Naive thymus-derived CD4-positive, alpha-beta T cell (primary cell): ENCODE measurements at regions not wholly inside any gene's neighbourhood (a gene's known extent, or its start where the extent isn't known, plus 50 kb on each side); places are given as distances from the start of the nearest gene placed in this dataset.

Source experiments
- ATAC-seq: fragments of 150-1000 bp; cut with Tn5 transposase; 2 replicates; pipeline ENCODE4 v1.10.0; 2021; ENCODE audit warnings: mild to moderate bottlenecking, moderate library complexity
- CTCF ChIA-PET: fragments of 350-600 bp; sonication (Branson Sonifier 250); formaldehyde crosslinking; loops from one replicate; lab custom pipeline; 2021; ENCODE audit warnings: antibody characterized with exemption; lab: Charles Lee
- POLR2A ChIA-PET: fragments of 350-600 bp; sonication (Branson Sonifier 250); formaldehyde crosslinking; loops from one replicate; lab custom pipeline; 2021; ENCODE audit warnings: antibody characterized with exemption, inconsistent platforms; lab: Charles Lee
- DNase-seq, 9 donors: peaks; one replicate each; pipeline versions ENCODE4 v3.0.0 to v3.0.0-alpha.2; 2020 to 2022; ENCODE audit warnings: mixed read lengths in 1 of 9
- H3K27ac ChIP-seq: one replicate; pipeline ENCODE4 v1.7.0; 2013; ENCODE audit warnings: mild to moderate bottlenecking, low read depth, low read length, moderate library complexity
- H3K27me3 ChIP-seq, 2 donors: one replicate each; pipeline ENCODE4 v1.7.0; 2013; ENCODE audit warnings: low read length in 2 of 2, mild to moderate bottlenecking in 2 of 2, moderate library complexity in 2 of 2; ENCODE audit not compliant: control insufficient read depth in 2 of 2, insufficient read depth in 2 of 2
- H3K36me3 ChIP-seq, 3 experiments: 1 replicate in 2 of 3; 2 replicates in 1 of 3; pipeline ENCODE4 v1.7.0; 2013; ENCODE audit warnings: low read length in 3 of 3, mild to moderate bottlenecking in 3 of 3, moderate library complexity in 1 of 3; ENCODE audit not compliant: insufficient read depth in 3 of 3, control insufficient read depth in 2 of 3
- H3K4me1 ChIP-seq, 2 donors: one replicate each; pipeline ENCODE4 v1.7.0; 2013; ENCODE audit warnings: low read length in 2 of 2, mild to moderate bottlenecking in 2 of 2, moderate library complexity in 1 of 2; ENCODE audit not compliant: control insufficient read depth in 2 of 2, insufficient read depth in 2 of 2
- H3K4me3 ChIP-seq: 2 replicates; pipeline ENCODE4 v1.7.0; 2013; ENCODE audit warnings: mild to moderate bottlenecking, low read length
- H3K9me3 ChIP-seq, 3 experiments: 1 replicate in 2 of 3; 2 replicates in 1 of 3; pipeline ENCODE4 v1.7.0; 2013; ENCODE audit warnings: low read length in 3 of 3; ENCODE audit not compliant: control insufficient read depth in 2 of 3
- H3K27ac Mint-ChIP-seq, 9 donors: one replicate each; pipeline ENCODE4 v1.8.0; 2020 to 2022; ENCODE audit warnings: mixed read lengths in 9 of 9, mild to moderate bottlenecking in 8 of 9, moderate library complexity in 5 of 9, inconsistent platforms in 2 of 9
- H3K27me3 Mint-ChIP-seq, 5 donors: one replicate each; pipeline ENCODE4 v1.8.0; 2021 to 2022; ENCODE audit warnings: mixed read lengths in 5 of 5, mild to moderate bottlenecking in 1 of 5
- H3K36me3 Mint-ChIP-seq, 5 donors: one replicate each; pipeline ENCODE4 v1.8.0; 2020 to 2022; ENCODE audit warnings: mixed read lengths in 5 of 5, mild to moderate bottlenecking in 3 of 5, inconsistent platforms in 1 of 5
- H3K4me1 Mint-ChIP-seq, 7 donors: one replicate each; pipeline ENCODE4 v1.8.0; 2020 to 2022; ENCODE audit warnings: mixed read lengths in 7 of 7, mild to moderate bottlenecking in 3 of 7, inconsistent platforms in 1 of 7
- H3K4me3 Mint-ChIP-seq, 10 donors: one replicate each; pipeline ENCODE4 v1.8.0; 2020 to 2022; ENCODE audit warnings: mild to moderate bottlenecking in 10 of 10, mixed read lengths in 10 of 10, moderate library complexity in 6 of 10, inconsistent platforms in 2 of 10
- H3K9me3 Mint-ChIP-seq, 11 donors: one replicate each; pipeline ENCODE4 v1.8.0; 2020 to 2022; ENCODE audit warnings: mixed read lengths in 11 of 11, mild to moderate bottlenecking in 4 of 11, inconsistent platforms in 1 of 11, moderate library complexity in 1 of 11
- intact Hi-C, 2 donors: fragments of 100-400 bp; cut with micrococcal nuclease; formaldehyde crosslinking; loops; one replicate each; pipeline ENCODE4 v1.15.1; 2023

GRCh38 chr11:119924017-119924416, 195.0 kb upstream of the NECTIN1 start:
- ChIA-PET CTCF (no interaction called here), POLR2A (no interaction called here)
- no peaks in the 10 kb centered on the region for H3K27me3 ChIP-seq
- H3K4me1 ChIP-seq = no peaks in the 10 kb centered on the region
- H3K4me3 Mint-ChIP-seq = no peak overlapping the region
- no peak overlapping the region for H3K27ac ChIP-seq
- intact Hi-C loops = no loop called here
- ATAC-seq (no peak), DNase-seq (no peak)
- H3K36me3 Mint-ChIP-seq = no peaks in the 10 kb centered on the region
- H3K9me3 ChIP-seq = no peaks in the 10 kb centered on the region
- no peaks in the 10 kb centered on the region for H3K4me1 Mint-ChIP-seq
- H3K4me3 ChIP-seq = no peak overlapping the region
- no peak overlapping the region for H3K27ac Mint-ChIP-seq
- H3K9me3 Mint-ChIP-seq = peaks cover 0 to 5% (median 0%) of the 10 kb centered on the region in 11 donors
- H3K27me3 Mint-ChIP-seq = peaks cover 0 to 45% (median 36%) of the 10 kb centered on the region in 5 donors
- H3K36me3 ChIP-seq = no peaks in the 10 kb centered on the region

GRCh38 chr11:119921571-119921970, 192.6 kb upstream of the NECTIN1 start:
- ChIA-PET CTCF (no interaction called here), POLR2A (no interaction called here)
- Mint-ChIP-seq H3K4me3 (no peak overlapping the region), H3K9me3 (peaks cover 0 to 5% (median 0%) of the 10 kb centered on the region in 11 donors), H3K27me3 (peaks cover 3 to 45% (median 34%) of the 10 kb centered on the region in 5 donors), H3K36me3 (no peaks in the 10 kb centered on the region), H3K4me1 (no peaks in the 10 kb centered on the region), H3K27ac (no peak overlapping the region)
- no peaks in the 10 kb centered on the region for H3K27me3 ChIP-seq
- H3K36me3 ChIP-seq = no peaks in the 10 kb centered on the region
- intact Hi-C loops = no loop called here
- ATAC-seq (no peak), DNase-seq (no peak)
- H3K27ac ChIP-seq = no peak overlapping the region
- no peaks in the 10 kb centered on the region for H3K9me3 ChIP-seq
- no peak overlapping the region for H3K4me3 ChIP-seq
- no peaks in the 10 kb centered on the region for H3K4me1 ChIP-seq

- POLR2A ChIA-PET = no interaction called here
- no peaks in the 10 kb centered on the region for H3K9me3 ChIP-seq
- Mint-ChIP-seq H3K27me3 (peaks cover 3 to 45% (median 34%) of the 10 kb centered on the region in 5 donors), H3K4me1 (no peaks in the 10 kb centered on the region), H3K9me3 (peaks cover 0 to 8% (median 0%) of the 10 kb centered on the region in 11 donors), H3K27ac (no peak overlapping the region), H3K4me3 (no peak overlapping the region), H3K36me3 (no peaks in the 10 kb centered on the region)
- ATAC-seq (no peak), DNase-seq (no peak)
- H3K27me3 ChIP-seq = no peaks in the 10 kb centered on the region
- no peaks in the 10 kb centered on the region for H3K36me3 ChIP-seq
- H3K4me1 ChIP-seq = no peaks in the 10 kb centered on the region
- H3K4me3 ChIP-seq = no peak overlapping the region
- intact Hi-C loops = no loop called here
- H3K27ac ChIP-seq = no peak overlapping the region
- CTCF ChIA-PET = no interaction called here
Observed at GRCh38 chr11:119920666-119921387, 191.8 kb upstream of the NECTIN1 start.

DNA sequence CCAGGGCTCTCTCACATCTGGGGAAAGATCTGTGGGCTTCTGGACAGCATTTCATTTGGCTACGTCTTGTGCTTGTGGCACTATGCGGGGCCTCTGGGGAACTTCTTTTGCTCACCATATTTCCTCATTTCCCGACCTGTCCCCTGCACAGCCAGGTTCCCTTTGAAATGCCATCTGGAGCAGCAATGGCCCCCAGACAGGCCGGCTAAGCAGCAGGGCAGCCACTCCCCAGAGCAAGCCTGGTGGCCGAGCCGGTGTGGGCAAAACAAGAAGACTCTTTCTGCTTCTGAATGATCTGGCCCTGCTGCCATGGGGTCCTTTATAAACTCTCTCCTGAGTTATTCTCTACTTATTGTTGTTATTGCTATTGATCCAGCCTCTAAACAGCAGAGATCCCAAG, 190.7 kb upstream of the NECTIN1 start:
- Histone ChIP-seq H3K4me1 (no peaks in the 10 kb centered on the region), H3K36me3 (no peaks in the 10 kb centered on the region), H3K9me3 (no peaks in the 10 kb centered on the region), H3K27ac (no peak overlapping the region), H3K4me3 (no peak overlapping the region), H3K27me3 (no peaks in the 10 kb centered on the region)
- DNase-seq (no peak), ATAC-seq (no peak)
- Mint-ChIP-seq H3K4me1 (no peaks in the 10 kb centered on the region), H3K27me3 (peaks cover 3 to 36% (median 25%) of the 10 kb centered on the region in 5 donors), H3K4me3 (no peak overlapping the region), H3K9me3 (peaks cover 0 to 10% (median 3%) of the 10 kb centered on the region in 11 donors), H3K36me3 (no peaks in the 10 kb centered on the region), H3K27ac (no peak overlapping the region)
- POLR2A ChIA-PET = no interaction called here
- CTCF ChIA-PET = no interaction called here
- intact Hi-C loops = no loop called here

DNA sequence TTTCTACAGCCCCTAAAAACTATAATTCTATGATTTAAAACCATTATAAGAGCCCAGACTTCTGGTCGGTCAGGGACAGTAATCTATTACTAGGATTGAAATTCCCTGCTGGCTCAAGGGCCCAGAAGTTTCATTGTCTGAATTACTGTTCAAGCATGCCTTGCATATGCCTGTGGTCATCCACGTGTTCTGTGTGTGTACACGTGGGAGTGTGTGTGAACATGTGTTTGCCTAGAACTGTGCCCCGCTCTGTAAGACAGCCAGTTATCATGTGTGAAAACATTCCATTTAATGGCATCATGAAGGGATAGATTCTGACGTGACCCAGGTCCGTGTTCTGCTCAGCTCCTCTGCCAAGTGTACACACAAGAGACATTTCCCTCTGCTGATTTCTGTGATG, 189.3 kb upstream of the NECTIN1 start:
- H3K27me3 ChIP-seq = no peaks in the 10 kb centered on the region
- no peak overlapping the region for H3K27ac ChIP-seq
- no peak for ATAC-seq
- H3K9me3 Mint-ChIP-seq = peaks cover 0 to 23% (median 6%) of the 10 kb centered on the region in 11 donors
- DNase-seq = no peak
- no peaks in the 10 kb centered on the region for H3K36me3 ChIP-seq
- no peaks in the 10 kb centered on the region for H3K4me1 Mint-ChIP-seq
- ChIA-PET POLR2A (no interaction called here), CTCF (no interaction called here)
- H3K4me3 ChIP-seq = no peak overlapping the region
- H3K4me3 Mint-ChIP-seq = no peak overlapping the region
- H3K9me3 ChIP-seq = no peaks in the 10 kb centered on the region
- intact Hi-C loops = no loop called here
- H3K36me3 Mint-ChIP-seq = no peaks in the 10 kb centered on the region
- no peaks in the 10 kb centered on the region for H3K4me1 ChIP-seq
- H3K27ac Mint-ChIP-seq = no peak overlapping the region
- H3K27me3 Mint-ChIP-seq = peaks cover 3 to 29% (median 21%) of the 10 kb centered on the region in 5 donors

DNA sequence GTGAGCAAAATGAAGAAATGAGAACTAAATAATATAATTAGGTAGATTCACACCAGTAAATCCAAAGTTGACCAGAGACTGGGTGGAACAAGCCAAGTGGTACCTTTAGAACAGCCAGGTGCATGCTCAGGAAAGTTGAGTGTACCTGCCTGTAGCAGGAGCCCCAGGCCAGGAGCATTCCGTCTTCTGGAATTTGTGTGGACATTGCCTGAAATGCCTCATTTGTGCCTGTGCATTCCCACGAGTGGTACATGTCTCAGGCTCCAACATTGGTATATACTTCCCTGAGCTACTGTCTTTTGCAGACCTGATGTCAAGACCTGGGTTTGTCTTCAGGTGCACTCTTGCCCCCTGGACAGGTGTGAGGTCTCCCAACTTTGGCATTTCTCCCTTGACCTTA, 187.6 kb upstream of the NECTIN1 start:
- Mint-ChIP-seq H3K36me3 (no peaks in the 10 kb centered on the region), H3K4me3 (no peak overlapping the region), H3K9me3 (peaks cover 0 to 23% (median 6%) of the 10 kb centered on the region in 11 donors), H3K27ac (no peak overlapping the region), H3K4me1 (no peaks in the 10 kb centered on the region), H3K27me3 (peaks cover 3 to 18% (median 7%) of the 10 kb centered on the region in 5 donors)
- no peaks in the 10 kb centered on the region for H3K9me3 ChIP-seq
- no peak for DNase-seq
- H3K4me3 ChIP-seq = no peak overlapping the region
- H3K4me1 ChIP-seq = no peaks in the 10 kb centered on the region
- H3K27ac ChIP-seq = no peak overlapping the region
- intact Hi-C loops = no loop called here
- CTCF ChIA-PET = no interaction called here
- no peaks in the 10 kb centered on the region for H3K27me3 ChIP-seq
- POLR2A ChIA-PET = no interaction called here
- H3K36me3 ChIP-seq = no peaks in the 10 kb centered on the region
- ATAC-seq = no peak

- H3K27ac ChIP-seq = no peak overlapping the region
- no peaks in the 10 kb centered on the region for H3K9me3 ChIP-seq
- no peak overlapping the region for H3K4me3 Mint-ChIP-seq
- H3K27me3 ChIP-seq = no peaks in the 10 kb centered on the region
- intact Hi-C loops = no loop called here
- no peaks in the 10 kb centered on the region for H3K36me3 Mint-ChIP-seq
- CTCF ChIA-PET = no interaction called here
- no peaks in the 10 kb centered on the region for H3K4me1 Mint-ChIP-seq
- H3K27me3 Mint-ChIP-seq = peaks cover 5 to 18% (median 13%) of the 10 kb centered on the region in 5 donors
- H3K9me3 Mint-ChIP-seq = peaks cover 0 to 23% (median 6%) of the 10 kb centered on the region in 11 donors
- no peaks in the 10 kb centered on the region for H3K4me1 ChIP-seq
- no peak for DNase-seq
- no peaks in the 10 kb centered on the region for H3K36me3 ChIP-seq
- POLR2A ChIA-PET = no interaction called here
- no peak for ATAC-seq
- no peak overlapping the region for H3K4me3 ChIP-seq
- no peak overlapping the region for H3K27ac Mint-ChIP-seq
Observed at GRCh38 chr11:119912229-119912628, 183.2 kb upstream of the NECTIN1 start.
